GM18499 (cell line): ENCODE measurements at regions not wholly inside any gene's neighbourhood (a gene's known extent, or its start where the extent isn't known, plus 50 kb on each side); places are given as distances from the start of the nearest gene placed in this dataset.
"Not testable (repeated sequence)": the region's sequence is repeated elsewhere in the genome, so short reads cannot be mapped to it uniquely, and the experiment has no call there.

Experiments used
- ATAC-seq: cut with Tn5 transposase; IDR thresholded peaks from one replicate; pipeline ENCODE4 v1.9.1; 2021; ENCODE audit warnings: moderate number of reproducible peaks; ENCODE audit not compliant: insufficient read depth, unreplicated experiment

DNA sequence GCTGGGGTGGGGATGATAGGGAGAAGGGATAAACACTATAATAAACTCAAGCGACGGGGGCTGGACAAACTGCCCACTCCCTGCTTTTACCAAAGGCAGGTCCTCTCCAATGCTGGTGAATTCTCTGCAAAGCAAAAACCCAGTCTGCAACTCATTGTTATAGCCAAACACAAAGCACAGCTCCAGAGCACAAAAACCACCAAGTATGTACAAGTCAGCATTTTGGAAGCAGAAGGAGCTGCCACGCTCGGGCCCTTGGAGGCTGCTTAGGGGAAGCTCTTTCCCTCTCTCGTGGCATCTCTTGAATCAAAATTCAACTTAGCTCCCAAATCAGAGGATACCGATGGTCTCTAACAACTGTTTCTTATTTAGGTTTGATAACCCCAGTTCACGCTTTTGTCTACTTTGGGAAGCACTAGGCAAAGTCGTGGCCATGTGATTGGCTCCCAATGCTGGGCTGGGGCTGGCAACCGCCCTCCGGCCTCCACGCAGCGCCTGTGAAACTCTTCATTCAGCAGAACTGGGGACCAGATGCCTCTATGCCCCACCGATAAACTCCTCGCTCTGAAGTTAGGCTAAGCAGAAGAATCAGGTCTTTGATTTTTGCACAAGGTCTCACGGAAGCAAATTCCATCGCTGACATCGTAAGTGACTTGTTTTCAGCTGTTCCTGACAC lies 158.5 kb upstream of the FOXN3 start:
- ATAC-seq: no peak

DNA sequence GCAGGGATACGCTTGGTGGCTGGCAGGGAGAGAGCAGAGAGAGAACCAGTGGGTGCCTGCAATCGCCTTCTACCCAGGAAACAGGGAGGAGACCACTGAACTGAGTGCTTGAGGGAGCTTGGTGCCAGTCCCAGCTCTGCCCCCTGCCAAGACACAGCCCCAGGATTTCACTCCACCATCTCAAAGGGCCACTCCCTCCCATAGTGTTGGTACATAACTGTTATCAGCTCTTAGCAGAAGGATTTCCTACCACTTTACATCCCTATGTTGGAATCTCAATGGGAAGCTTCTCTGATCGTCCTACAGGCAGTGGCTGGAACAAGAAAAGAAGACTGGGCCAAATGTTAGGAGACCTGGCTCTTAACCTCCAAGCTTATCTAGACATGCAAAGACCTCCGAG lies 157.4 kb upstream of the FOXN3 start:
- no peak for ATAC-seq

DNA sequence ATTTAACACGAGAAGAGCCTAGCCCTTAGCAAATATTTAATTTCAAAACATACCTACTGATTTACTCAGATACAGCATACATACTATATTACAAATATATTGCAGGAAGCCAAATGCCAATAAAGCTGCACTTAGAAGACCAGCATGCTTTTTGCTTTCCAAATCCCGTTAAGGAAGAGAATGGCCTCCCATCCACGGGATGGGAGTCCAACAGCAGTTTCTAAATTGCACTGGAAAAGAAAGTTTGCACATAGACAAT lies 156.3 kb upstream of the FOXN3 start:
- ATAC-seq: no peak

DNA sequence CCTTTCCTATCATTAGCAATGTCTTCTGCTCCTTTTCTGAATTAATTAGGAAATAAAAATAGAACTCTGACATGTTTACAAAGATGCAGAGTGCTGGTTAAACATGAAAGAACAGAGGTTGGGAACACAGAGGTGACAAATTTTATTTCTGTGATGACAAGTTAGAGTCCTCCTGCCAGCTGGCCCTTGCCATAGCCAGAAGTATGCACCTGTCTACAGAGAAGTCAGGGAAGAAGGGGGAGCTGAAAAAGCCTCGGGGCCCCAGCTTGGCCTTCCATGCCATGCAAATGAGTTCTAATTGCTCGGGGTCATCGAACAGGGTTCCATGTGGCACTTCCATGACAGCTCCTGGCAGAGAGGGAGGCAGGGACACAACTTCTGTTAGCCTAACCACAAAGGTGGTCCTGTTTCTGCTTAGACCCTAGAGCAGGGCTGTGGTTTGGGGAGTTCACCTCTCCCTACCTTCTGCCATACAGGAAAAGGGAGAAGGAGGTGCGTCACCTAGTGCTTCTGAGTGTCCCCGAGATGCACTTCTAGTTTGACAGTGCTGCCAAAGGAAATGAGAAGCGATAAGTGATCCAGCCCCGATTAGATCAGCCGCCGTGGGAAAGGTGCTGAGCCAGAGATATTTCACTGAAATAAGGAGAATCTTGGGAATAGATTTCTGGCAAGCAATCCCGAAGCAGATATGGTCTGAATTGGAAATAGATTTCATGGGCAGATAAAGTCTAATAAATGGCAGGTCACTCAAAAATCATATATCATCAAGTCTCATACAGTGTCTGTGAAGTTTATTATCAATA lies 155.8 kb upstream of the FOXN3 start:
- no peak for ATAC-seq

DNA sequence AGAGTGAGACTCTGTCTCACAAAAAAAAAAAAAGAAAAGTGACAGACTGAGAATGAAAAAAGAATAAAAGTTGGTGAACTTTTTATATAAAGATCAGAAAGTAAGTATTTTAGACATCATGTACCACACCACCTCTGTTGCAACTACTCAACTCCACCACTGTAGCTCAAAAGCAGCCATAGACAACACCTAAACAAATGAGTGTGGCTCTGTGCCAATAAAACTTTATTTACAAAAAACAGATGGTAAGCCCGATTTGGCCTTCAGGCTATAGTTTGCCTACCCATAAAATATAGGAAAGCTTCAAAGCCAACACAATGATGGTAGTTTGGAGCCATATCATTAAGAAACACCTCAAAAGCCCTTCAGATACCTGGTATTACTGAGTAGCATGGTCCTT lies 154.5 kb upstream of the FOXN3 start:
- no peak for ATAC-seq

DNA sequence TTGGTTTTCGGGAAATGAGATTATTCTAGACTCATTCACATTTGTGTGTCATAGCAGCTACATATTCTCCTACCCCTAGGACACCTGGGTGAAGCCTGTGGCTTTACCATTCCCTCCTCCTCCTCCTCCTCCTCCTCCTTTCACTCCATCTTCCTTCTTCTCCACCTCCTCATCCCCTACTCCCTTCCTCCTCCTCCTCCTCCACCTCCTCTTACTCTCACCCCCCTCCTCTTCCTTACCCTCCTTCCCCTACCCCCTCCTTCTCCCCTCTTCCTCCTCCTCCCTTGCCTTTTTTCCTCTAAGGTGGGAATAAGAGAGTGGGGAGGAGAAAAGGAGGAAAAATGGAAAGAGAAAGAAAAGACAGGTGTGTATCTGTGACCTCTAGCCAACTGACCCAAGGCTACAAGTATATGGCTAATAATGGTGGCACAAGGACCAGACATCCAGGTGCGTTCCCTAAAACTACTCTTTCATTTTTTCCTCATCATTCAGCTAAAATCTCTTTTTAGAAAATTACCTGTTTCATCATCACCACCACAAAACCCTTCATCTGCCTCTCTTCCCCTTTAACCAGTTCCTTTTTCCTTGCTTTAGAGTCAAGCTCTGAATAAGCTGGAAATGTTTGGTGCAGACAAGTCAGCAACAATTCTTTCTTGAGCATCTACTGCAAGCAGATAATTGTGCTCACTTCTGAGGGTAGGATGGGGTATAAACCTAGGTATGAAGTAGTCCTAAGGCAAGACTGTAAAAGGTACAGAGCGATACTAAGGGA lies 149.8 kb upstream of the FOXN3 start:
- no peak for ATAC-seq

DNA sequence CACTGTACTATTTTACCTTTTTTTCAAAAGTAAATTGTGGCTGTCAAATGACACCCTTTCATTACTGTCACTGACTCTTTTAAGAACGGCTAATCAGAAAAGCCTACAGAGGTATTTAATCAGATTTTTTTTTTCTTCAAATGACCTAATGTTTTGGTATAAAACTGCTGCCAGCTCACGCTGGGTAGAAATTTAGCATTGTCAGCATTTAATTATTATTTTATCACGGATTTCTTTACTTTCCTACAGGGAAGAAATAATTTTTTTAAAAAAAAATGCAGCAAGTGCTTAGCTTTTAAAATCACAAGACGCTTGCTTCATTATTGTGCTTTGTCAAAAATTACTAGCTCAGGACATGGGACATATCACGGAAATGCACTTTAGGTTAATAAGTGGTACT lies 149.1 kb upstream of the FOXN3 start:
- ATAC-seq: no peak

DNA sequence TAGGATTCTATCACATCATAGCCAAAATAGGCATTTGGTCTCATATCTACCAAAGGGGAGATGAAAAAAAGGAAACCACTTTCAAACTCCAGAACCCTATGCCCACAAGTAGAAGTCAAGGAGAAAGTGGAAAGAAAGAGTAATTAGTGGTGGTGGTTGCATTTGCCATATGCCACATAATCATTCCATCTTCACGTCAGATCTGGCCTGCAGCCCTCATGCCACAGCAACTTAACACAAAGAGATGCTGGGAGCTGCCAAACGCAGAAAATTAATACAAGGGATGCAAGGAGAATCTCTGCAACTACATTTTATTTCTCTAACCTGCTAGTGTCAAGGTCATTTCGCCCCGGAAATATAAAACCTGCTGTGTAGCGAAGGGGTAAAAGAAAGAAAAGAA lies 148.6 kb upstream of the FOXN3 start:
- no peak for ATAC-seq

DNA sequence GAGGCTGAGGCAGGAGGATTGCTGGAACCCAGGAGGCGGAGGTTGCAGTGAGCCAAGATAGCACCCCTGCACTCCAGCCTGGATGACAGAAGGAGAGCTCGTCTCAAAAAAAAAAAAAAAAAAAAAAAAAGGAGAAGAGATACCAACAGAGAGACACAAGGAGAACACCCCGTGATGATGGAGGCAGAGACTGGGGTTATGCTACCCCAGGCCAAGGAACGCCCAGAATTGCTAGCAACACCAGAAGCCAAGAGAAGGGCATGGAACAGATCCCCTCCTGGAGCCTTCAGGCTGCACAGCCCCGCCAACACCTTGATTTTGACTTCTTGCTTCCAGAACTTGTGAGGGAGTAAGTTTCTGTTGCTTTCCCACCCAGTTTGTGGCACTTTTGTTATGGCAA lies 148.0 kb upstream of the FOXN3 start:
- no peak for ATAC-seq

DNA sequence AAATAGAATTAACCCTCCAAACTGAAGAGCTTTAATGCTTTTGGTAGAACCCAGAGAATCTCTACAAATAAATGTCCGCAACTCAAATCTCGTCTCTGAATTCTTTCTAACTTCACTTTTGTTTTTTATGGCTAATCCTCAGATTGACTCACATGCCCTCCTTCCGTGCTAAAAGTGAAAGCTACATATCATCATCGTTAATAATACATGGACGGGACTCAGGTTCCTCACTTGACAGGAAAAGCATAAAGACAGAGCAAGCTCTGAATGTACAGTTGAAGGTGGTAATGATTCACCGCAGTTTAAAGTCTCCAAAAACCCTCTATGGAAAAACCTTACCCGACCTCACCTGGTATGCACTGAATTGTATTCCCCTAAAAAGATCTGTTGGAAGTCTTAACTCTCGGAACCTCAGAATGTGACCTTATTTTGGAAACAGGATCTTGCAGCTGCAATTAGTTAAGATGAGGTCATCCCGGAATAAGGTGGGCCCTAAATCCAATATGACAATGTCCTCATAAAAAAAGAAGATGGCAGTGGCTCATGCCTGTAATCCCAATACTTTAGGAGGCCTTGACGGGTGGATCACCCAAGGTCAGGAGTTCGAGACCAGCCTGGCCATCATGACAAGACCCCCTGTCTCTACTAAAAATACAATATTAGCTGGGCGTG lies 147.4 kb upstream of the FOXN3 start:
- ATAC-seq: no peak

DNA sequence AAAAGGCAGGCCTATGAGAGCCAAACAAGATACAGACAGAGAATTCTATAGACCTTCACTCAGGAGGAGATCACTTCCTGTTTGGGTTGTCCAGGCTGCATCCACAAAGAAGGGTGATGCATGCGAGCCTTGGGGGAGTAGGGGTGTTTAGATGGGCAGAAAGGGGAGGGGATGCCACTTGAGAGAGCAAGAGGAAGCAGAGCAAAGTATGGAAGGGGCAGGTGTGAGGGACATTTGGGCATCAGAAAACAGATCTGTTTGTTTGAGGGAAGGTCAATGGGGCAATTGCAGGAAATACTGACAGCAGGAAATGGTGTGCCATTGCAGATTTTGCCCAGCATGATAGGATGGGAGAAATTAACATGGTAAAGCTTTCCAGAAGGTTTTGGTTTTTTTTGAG lies 146.4 kb upstream of the FOXN3 start:
- no peak for ATAC-seq

DNA sequence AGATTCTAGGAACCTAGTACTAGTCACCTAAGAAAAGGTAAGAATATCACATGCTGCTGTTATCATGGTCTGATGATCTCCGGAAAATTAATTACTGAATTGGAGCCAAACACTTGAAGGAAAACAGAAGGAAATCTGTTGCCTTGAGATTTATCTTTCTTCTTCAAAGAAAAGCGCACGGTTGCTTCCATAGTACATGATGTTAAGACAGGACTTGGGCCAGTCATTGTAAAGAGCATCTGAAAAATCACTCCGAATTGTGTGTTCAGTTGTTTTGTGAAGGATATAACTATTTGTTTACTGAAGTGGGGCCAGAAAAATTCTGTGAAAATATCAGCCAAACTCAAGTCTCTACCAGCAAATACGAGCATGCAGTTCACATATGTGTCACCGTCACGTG lies 134.9 kb upstream of the FOXN3 start:
- no peak for ATAC-seq

DNA sequence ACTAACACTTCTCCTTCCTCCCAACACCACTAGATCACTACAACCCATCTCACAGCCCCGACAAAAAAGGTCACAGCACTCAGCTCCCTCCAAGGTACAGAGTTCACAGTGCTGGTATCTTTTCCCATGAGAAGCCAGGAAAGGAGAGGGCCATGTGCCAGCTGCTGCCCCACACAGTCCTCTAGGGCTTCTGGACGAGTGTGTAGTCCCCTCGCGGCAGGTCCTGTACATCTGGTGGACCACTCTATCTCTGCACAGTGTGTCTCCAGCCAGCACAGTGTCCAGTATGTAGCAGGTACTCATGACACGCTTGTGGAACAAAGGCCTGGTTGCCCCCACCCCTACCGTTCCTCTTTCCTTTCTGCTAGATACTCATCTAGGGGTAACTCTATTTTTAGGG lies 134.4 kb upstream of the FOXN3 start:
- no peak for ATAC-seq

DNA sequence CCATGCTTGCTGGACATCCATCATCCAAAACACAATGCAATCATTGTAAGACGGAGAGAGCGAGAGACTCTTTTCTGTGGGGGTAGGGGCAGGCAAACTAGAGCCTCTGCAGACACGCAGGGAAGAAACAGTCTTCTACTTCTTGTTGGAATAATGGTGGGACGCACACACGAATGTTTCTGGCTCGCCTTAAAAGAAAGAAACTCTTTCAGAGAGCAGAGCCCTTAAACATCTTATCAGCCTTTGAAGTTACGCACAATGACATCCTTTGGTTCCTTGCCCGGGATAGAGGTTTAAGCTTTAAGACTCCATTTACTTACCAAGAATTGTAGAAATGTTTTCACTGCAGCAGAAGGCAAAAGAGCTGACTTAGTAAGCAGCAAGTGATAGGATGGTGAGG lies 133.8 kb upstream of the FOXN3 start:
- no peak for ATAC-seq

DNA sequence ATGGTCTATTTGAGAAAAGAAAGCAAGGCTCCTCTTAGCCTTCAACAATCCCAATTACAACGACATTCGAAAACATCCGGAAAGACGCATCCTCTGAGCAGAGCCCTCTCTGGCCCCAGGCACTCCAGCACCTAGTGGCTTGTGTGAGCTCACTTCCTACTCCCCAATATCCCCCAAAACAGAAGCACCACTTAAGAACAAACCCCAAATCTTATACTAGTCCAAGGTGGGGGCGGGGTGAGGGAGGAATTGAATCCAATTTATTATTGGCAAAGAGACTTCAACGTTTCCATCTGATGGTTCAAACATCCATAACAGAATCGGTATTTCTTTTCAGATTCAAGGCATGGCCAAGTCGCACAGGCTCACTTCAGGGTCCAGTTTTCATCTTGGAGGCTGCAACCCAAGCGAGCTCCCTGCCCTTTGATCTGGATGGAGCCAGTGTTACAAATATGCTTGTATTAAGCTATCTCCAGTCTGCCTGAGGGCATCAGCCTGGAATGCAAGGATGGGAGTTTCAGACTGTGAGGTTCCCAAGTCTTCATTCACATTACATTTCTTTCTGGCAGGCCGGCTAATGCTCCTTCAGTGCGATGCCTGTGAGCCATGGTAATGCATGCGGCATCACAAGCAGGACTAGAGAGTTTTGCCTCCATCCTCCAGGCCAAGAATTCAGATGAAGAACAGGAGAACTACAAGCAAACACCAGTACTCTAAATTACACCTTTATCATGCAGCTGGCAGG lies 132.5 kb upstream of the FOXN3 start:
- no peak for ATAC-seq

DNA sequence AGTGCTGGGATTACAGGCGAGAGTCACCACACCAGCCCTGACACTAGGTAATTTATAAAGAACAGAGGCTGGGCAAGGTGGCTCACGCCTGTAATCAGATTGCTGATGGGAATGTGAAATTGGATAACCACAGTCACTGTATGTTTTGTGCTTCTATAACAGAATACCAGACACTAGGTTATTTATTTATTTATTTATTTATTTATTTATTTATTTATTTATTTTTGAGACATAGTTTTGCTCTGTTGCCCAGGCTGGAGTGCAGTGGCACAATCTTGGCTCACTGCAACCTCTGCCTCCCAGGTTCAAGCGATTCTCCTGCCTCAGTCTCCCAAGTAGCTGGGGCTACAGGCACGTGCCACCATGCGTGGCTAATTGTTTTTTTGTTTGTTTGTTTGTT lies 130.0 kb upstream of the FOXN3 start:
- ATAC-seq: not testable (repeated sequence)

DNA sequence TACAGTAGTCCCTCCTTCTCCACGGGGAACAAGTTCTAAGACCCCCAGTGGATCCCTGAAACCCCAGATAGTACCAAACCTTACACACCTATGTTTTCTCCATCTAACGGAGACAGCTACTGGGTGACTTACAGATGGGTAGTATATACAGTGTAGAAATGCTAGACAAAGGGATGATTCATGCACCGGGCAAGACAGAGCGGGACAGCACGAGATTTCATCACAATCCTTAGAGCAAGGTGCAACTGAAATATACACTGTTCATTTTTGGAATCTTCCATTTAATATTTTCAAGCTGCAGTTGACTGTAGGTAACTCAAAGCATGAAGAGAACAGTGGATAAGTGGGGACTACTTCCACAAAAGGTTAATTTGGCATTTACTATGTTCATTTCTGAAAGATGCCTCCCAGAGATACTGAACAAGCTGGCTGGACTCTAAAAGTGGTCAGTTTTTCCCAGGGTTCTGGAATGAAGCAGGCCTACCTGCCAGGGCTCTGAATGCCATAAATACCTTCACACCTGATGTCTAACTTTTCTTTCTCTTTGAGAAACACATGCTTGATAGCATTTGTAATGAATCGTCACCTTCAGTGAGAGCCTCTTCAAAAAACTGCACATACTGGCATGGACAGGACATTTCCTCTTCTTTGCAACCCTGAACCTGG lies 127.7 kb upstream of the FOXN3 start:
- ATAC-seq: no peak

DNA sequence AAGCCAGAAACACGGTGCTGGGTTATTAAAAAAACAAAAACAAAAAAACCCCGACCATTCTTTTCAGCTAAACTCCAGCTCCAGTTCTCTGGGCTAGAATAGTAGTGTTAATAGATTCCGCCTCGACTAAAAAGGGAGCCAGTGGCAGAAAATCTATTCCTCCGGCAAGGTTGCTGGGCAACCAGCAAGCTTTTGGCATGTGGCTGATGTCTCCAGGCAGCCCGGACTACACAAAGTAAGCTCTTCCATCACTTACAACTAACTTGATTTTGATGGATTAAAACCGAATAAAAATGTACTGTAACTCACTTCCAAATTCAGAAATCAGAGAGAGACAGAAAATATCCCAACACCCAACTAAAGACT lies 126.4 kb upstream of the FOXN3 start:
- no peak for ATAC-seq

DNA sequence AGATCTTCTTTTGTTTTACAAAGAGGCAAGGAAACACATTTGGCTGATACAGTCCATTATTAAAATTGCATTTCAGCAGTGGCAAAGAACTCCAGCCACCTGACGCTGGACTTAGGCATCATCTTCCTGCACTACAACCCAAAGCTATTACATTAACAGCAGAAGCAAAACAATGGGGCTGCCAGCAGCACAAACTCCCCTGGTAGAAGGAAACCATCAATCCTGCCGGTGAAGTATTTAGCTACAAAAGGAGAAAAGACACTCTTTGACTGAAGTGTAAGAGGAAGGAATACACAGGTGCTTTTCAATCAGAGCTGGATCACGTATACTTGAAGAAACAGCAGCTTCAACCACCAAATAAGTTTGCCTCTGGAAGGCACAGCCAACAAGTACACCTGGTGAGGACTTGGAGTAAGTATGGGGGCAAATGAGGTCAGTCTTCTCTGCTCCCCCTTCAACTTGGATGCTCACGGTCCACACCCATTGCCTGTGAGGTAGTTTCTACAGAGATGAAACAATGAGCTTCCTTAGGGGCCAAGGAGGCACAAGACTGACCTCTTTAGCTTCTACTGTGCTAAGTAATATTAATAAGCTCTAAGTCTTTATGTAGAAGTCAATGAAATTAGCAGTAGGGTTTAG lies 125.9 kb upstream of the FOXN3 start:
- no peak for ATAC-seq
